HuH-7 (cell line): ENCODE measurements at regions not wholly inside any gene's neighbourhood (a gene's known extent, or its start where the extent isn't known, plus 50 kb on each side); places are given as distances from the start of the nearest gene placed in this dataset.

Experiments
- DNase-seq: peaks from one replicate; pipeline ENCODE4 v3.0.0; 2011; ENCODE audit warnings: low spot score

- DNase-seq = no peak
These were observed 252.3 kb upstream of the GLI3 start for GRCh38 chr7:42489299-42489698.

DNA sequence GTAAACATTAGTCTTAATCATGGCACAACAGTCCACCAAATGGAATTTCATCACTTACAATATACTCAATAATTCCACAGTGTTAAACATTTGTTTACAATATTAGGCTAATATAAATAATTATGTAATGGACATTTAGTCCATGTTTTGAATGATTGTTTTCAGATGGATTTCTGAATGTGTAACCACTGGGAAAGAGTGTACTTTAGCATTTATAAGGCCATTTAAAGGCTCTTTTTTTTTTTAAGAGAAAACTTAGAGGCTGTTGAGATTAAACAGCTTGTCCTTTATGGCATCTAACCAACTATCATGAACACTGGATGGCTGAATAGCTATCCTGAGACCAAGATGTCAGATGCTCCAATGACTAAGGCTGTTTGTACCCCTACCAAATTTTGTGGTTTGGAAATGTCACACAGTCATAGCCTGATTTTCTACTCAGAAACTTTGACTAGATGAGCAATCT is 248.3 kb upstream of the GLI3 start:
- DNase-seq = no peak

DNA sequence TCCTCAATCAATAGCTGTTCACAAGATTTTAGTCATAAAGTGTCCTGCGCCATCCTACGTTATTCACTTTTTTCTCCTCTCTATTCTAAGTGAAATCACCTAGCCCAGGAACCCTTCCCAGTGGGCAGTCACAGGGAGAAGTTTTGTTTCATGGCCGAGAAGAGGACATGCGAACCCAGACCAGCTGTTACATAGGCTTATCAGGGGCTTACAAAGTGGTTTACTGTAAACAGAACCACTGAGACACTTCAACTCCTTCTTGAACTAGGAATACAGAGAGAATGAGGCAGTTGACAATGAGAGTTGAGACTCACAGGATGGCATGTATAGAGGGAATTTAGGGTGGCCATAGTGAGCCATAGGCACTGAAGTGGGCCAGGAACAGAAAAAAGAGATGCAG is 246.9 kb upstream of the GLI3 start:
- DNase-seq = no peak

- no peak for DNase-seq
These were observed 243.0 kb upstream of the GLI3 start for GRCh38 chr7:42479816-42480633.

- DNase-seq = no peak
These were observed 242.4 kb upstream of the GLI3 start for GRCh38 chr7:42479452-42479815.

DNA sequence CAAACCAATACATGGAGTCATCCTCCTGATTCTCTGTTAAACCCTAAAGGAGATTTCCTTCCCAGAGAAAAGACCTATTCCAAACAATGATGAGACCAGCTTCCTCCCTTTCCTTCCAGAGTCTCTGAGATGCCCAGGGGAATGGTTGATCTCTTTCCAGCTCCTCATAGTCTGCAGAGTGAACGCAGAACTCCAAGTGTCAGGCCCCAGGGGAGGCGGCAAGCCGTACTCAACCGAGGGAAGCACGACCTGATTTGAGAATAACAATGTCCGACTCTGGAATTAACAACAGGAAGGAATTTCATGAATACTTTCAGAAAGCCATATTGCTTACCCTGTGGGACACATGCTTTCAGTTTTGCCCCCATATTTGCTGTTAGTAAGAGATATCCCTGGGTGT is 241.7 kb upstream of the GLI3 start:
- no peak for DNase-seq

DNA sequence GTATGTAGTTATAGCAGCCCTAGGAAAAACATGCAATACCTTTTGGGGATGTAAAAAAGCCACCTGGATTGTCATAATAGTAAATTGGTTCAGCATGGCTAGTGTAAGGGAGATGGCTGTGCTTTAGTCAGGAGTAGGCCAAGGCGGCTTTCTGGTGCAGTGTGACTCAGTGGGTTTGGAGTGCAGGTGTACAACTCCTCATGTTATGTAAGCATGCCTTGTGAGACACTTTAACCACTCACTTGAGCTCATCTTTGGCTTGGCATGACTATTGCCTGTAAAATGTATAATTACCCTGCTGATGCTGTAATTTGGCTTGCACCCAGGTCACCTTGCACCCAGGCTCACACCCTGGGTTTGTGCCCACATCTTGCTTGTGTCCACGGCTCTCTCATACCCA is 239.2 kb upstream of the GLI3 start:
- no peak for DNase-seq

DNA sequence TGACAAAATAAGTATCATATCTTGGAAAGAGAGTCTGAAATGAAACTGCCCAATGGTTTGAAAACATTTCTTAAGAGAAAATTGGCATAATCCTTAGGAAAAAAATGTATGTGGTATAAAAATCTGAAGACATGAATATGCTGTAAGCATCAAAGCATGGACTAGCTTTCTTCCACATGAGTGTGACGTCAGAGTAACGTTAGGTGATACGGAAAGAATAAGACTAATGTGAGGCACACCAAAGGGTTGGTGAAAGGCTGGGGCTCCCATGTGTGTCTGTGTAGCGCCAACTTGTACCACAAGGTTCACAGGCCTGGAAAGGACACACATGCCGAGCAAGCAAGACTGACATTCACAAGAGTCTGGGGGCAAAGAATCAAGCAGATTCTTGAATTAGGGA is 238.1 kb upstream of the GLI3 start:
- DNase-seq = no peak

- DNase-seq = no peak
These were observed 236.1 kb upstream of the GLI3 start for GRCh38 chr7:42473099-42473498.

- no peak for DNase-seq
These were observed 234.7 kb upstream of the GLI3 start for GRCh38 chr7:42471573-42472174.

DNA sequence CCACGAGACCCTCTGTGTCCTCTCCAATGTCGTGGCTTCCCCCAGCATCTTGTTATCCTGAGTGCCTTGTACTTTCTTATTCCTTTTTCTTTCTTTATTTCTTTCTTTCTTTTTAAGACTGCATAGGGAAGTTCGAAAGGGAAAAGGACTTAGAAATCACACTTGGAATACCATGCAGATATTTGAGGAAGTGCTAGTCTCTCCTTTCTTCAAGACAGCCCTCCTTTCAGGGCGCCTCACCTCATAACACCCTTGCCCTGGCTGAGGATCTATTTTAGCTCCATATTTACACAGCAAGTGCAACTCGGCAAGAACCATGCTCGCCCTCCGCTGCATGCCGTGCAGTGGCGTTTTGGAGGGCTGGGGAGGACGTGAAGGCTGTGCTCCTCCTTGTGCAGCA is 232.3 kb upstream of the GLI3 start:
- DNase-seq = no peak

- no peak for DNase-seq
These were observed 231.5 kb upstream of the GLI3 start for GRCh38 chr7:42468471-42468870.

DNA sequence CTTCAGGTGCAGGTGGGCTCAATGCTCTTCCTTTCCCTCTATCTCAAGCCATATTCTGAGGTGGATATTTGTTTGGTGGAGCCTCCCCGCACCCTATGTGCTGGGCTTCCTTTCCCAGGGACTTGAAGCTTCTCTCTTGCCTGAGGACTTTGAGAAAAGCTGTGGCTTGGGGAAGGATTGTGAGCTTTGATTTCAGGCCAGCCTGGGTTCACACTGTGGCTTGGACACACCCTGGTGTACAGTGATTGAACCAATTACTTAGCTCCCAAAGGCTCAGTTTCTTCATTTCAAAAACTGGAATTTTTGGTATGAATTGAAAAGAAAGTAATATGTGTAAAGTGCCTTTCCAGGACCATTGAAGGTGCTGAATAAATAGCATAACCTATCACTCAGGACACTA is 224.5 kb upstream of the GLI3 start:
- no peak for DNase-seq

DNA sequence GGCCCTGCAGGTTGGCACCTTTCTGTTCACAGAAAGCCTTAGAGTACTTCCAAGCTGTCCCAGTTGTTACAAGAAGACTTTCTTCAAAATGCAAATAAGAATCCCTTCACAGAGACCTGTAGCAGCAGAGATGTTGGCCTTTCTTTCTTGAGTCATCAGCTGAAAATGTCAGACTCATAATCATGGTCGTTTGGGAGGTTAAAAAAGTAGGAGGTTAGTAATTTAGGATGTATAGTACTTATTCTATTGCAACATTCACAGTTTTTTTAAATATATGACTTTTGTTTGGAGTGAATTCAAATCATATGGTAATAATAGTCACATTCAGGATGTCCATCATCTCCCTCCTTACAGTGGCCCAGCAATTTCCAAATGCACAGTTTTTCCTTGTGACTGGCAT is 223.9 kb upstream of the GLI3 start:
- no peak for DNase-seq

- DNase-seq = no peak
These were observed 223.1 kb upstream of the GLI3 start for GRCh38 chr7:42460148-42460547.

DNA sequence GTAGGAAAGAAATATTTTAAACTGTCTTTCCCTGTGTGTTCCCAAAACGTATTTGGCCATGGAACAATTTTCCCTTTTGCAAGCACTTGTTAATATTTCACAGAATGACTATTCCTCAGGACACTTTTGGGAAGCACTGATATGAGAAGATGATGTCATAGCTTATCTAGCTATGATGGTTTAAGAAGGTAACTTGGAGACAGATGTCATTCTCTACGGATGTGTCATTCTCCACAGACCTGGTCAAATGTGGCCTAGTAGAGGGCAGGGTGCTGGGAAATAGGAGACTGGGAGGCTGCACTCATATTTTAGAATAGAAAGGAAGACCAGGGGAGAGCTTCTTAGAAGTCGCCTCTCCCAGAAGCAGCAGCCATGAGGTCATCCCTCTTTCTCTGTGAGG is 220.7 kb upstream of the GLI3 start:
- no peak for DNase-seq

GRCh38 chr7:42456756-42457276 is 219.8 kb upstream of the GLI3 start:
- DNase-seq = no peak

GRCh38 chr7:42456267-42456666 is 219.3 kb upstream of the GLI3 start:
- DNase-seq = no peak

DNA sequence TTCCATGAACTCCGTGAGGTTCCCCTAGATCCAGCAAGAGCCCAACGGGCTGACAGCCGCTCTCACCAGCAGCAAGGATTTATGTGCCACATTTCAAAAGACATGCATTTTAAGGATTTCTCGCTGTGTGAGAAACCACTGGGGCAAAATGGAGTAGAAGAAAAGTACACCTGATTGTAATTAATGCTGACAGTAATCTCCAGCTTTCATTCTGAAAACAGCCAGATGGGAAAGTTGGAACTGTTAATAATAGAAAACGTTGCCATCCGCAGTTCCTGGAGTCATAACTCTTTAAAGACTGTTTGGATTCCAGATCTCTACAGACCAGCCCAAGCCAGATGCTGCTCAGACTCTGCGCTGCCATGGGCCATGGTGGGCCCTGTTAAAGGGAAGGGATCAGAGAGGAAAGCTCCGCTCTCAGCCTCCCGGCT is 216.9 kb upstream of the GLI3 start:
- DNase-seq = no peak

DNA sequence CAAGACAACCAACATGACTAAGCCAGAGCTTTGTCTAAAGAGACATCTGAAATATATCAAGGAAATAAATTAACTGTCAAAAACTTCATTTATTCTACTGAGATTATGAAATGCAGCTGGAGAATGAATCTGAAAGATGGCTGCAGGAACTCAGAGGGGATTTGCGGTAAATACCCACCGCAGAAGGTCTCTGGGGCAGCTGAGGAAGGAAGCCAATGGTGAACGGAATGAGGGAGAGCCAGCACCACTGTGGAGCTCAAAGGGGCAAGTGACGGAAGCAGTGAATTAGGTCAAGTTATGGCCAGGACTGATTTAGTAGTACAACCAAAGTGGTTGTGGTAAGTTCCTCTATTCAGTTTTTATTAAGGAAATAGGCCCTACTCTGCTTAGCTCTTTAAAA is 215.3 kb upstream of the GLI3 start:
- DNase-seq = no peak

- no peak for DNase-seq
These were observed 212.4 kb upstream of the GLI3 start for GRCh38 chr7:42449431-42449830.

DNA sequence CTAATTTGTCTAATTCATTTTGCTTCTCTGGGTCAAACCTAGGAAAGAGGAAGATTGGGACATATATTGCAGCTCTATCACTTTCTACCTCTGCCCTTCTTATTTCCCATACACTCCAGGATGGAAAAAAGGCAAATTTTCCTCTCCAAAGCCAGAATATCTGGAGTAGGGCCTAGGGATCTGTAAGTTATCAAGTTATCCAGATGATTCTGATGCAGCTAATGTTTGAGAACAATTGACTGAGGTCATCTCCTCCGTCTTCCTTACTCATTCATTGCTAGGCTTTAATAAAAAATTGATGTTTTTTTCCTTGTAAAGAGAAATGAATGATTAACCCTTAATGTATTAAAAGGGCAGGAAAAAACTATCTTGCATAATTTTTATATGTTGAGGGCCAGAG is 211.9 kb upstream of the GLI3 start:
- DNase-seq = no peak

- no peak for DNase-seq
These were observed 208.7 kb upstream of the GLI3 start for GRCh38 chr7:42445691-42446090.

DNA sequence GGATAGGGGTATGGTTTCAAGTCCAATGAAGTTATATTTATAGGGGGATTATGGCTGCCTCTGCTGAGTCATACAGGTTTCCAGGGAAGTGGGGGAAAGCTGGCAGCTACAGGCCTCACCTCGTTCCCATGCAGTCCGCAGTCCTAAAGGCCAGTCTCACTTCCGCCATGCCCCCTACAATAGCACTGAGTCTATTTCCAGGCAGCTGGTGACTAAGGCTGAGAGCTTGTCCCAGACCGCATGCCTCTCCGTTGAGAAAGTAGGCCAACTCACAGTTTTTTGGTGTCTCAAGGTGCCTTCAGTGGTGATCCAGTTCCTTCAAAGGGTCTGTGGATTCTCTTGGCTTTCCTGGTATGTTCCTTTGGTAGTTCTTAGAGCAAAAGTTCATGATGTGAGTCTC is 203.9 kb upstream of the GLI3 start:
- DNase-seq = no peak
